ENCODE measurements at regions not wholly inside any gene's neighbourhood (a gene's known extent, or its start where the extent isn't known, plus 50 kb on each side); places are given as distances from the start of the nearest gene placed in this dataset.

DNA sequence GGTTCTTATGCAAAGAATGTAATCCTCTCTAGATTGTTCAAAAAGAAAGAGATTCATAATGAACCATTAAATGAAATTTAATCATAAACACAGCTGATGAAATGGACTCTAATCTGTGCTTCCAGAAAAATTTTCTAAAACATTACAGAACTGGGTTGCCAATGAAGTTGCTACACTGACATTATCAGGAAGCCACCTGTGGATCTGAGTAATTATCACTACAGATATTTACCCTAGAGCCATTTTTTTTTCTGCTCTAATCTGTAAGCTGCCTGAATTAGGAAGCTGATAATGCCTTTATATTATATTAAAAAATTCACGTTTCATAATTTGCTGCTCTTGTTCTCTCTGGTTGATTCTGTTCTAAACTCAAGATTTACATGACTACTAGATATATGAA lies 380.1 kb downstream of the GRIA2 start:
- Histone ChIP-seq H3K4me1 (ENCODE audit: insufficient read depth) (peaks cover 14% of the 10 kb centered on the region; the same call in 1 of the 2 replicates), H3K79me2 (replicated peaks; ENCODE audit: insufficient read depth) (no peaks in the 10 kb centered on the region), H3F3A (replicated peaks; ENCODE audit: low read depth) (no peaks in the 10 kb centered on the region), H3K4me3 (no peak overlapping the region), H3K36me3 (ENCODE audit: insufficient read depth) (no peaks in the 10 kb centered on the region), H3K4me2 (no peak overlapping the region), H3K9me2 (ENCODE audit: insufficient read depth) (peaks cover 4% of the 10 kb centered on the region; the same call in 1 of the 2 replicates), H3K27me3 (ENCODE audit: insufficient read depth) (no peaks in the 10 kb centered on the region), H3K27ac (ENCODE audit: low read depth) (no peak overlapping the region), H4K20me1 (replicated peaks; ENCODE audit: insufficient read depth) (no peaks in the 10 kb centered on the region), H2AFZ (no peak overlapping the region)
- Mint-ChIP-seq H3K4me3 (no peak overlapping the region), H3K27me3 (ENCODE audit: insufficient read depth, low read depth, poor library complexity) (no peaks in the 10 kb centered on the region), H3K9me3 (no peaks in the 10 kb centered on the region), H3K4me1 (peaks cover 2% of the 10 kb centered on the region), H3K27ac (no peak overlapping the region), H3K36me3 (ENCODE audit: low read depth) (no peaks in the 10 kb centered on the region)
- ATAC-seq (no peak), DNase-seq (ENCODE audit: low spot score) (no peak)
- no peak for TF ChIP-seq CREB1 (CRISPR knock-in tag; IDR thresholded peaks at IDR 0.05; ENCODE audit: low read depth)

DNA sequence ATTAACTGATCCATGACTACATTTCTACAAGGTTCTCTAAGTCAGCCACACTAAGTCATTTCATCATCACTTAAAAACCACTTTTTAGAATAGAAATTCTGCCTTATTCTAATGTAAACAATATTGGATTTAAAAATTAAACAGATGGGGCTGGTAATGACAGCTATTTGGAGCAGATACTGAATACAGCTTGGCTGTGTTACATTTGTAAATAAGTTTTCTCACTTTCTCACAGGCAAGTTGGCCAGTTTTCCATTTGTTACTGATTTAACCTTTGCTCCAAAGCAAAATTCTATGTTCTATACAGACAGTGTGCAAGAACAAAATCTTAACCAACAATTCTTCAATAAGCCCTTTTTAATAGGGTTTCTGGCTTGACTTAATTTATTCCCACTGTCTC lies 370.7 kb downstream of the GRIA2 start:
- H3K27ac ChIP-seq (ENCODE audit: low read depth): no peak overlapping the region
- Mint-ChIP-seq H3K4me1 (peaks cover 13% of the 10 kb centered on the region), H3K27ac (no peak overlapping the region), H3K27me3 (ENCODE audit: insufficient read depth, low read depth, poor library complexity) (no peaks in the 10 kb centered on the region), H3K9me3 (no peaks in the 10 kb centered on the region), H3K4me3 (no peak overlapping the region), H3K36me3 (ENCODE audit: low read depth) (no peaks in the 10 kb centered on the region)
- no peak overlapping the region for H3K4me3 ChIP-seq
- no peaks in the 10 kb centered on the region for H3K27me3 ChIP-seq (ENCODE audit: insufficient read depth)
- H3K4me1 ChIP-seq (ENCODE audit: insufficient read depth): no peaks in the 10 kb centered on the region; the same call in none of the 2 replicates
- no peaks in the 10 kb centered on the region for H3K9me2 ChIP-seq (ENCODE audit: insufficient read depth)
- H3K4me2 ChIP-seq: no peak overlapping the region
- no peaks in the 10 kb centered on the region for H3K36me3 ChIP-seq (ENCODE audit: insufficient read depth)
- H3F3A ChIP-seq (replicated peaks; ENCODE audit: low read depth): no peaks in the 10 kb centered on the region
- no peak overlapping the region for H2AFZ ChIP-seq
- no peaks in the 10 kb centered on the region for H4K20me1 ChIP-seq (replicated peaks; ENCODE audit: insufficient read depth)
- H3K79me2 ChIP-seq (replicated peaks; ENCODE audit: insufficient read depth): no peaks in the 10 kb centered on the region
- ATAC-seq (no peak), DNase-seq (ENCODE audit: low spot score) (no peak)
- TF ChIP-seq EZH2 (IDR thresholded peaks at IDR 0.05; ENCODE audit: low read depth, unreplicated experiment) (no peak), POLR2AphosphoS5 (IDR thresholded peaks at IDR 0.05; ENCODE audit: low read depth) (no peak), NANOG (IDR thresholded peaks at IDR 0.05; ENCODE audit: borderline replicate concordance) (no peak), ZNF114 (CRISPR knock-in tag; IDR thresholded peaks at IDR 0.05) (no peak), STAT1 (IDR thresholded peaks at IDR 0.05; ENCODE audit: unreplicated experiment) (no peak), CREB1 (CRISPR knock-in tag; IDR thresholded peaks at IDR 0.05; ENCODE audit: low read depth) (no peak)
- TF ChIP-seq, protein P1, sequence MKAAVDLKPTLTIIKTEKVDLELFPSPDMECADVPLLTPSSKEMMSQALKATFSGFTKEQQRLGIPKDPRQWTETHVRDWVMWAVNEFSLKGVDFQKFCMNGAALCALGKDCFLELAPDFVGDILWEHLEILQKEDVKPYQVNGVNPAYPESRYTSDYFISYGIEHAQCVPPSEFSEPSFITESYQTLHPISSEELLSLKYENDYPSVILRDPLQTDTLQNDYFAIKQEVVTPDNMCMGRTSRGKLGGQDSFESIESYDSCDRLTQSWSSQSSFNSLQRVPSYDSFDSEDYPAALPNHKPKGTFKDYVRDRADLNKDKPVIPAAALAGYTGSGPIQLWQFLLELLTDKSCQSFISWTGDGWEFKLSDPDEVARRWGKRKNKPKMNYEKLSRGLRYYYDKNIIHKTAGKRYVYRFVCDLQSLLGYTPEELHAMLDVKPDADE (IDR thresholded peaks at IDR 0.05): no peak
- TF ChIP-seq, protein P2, sequence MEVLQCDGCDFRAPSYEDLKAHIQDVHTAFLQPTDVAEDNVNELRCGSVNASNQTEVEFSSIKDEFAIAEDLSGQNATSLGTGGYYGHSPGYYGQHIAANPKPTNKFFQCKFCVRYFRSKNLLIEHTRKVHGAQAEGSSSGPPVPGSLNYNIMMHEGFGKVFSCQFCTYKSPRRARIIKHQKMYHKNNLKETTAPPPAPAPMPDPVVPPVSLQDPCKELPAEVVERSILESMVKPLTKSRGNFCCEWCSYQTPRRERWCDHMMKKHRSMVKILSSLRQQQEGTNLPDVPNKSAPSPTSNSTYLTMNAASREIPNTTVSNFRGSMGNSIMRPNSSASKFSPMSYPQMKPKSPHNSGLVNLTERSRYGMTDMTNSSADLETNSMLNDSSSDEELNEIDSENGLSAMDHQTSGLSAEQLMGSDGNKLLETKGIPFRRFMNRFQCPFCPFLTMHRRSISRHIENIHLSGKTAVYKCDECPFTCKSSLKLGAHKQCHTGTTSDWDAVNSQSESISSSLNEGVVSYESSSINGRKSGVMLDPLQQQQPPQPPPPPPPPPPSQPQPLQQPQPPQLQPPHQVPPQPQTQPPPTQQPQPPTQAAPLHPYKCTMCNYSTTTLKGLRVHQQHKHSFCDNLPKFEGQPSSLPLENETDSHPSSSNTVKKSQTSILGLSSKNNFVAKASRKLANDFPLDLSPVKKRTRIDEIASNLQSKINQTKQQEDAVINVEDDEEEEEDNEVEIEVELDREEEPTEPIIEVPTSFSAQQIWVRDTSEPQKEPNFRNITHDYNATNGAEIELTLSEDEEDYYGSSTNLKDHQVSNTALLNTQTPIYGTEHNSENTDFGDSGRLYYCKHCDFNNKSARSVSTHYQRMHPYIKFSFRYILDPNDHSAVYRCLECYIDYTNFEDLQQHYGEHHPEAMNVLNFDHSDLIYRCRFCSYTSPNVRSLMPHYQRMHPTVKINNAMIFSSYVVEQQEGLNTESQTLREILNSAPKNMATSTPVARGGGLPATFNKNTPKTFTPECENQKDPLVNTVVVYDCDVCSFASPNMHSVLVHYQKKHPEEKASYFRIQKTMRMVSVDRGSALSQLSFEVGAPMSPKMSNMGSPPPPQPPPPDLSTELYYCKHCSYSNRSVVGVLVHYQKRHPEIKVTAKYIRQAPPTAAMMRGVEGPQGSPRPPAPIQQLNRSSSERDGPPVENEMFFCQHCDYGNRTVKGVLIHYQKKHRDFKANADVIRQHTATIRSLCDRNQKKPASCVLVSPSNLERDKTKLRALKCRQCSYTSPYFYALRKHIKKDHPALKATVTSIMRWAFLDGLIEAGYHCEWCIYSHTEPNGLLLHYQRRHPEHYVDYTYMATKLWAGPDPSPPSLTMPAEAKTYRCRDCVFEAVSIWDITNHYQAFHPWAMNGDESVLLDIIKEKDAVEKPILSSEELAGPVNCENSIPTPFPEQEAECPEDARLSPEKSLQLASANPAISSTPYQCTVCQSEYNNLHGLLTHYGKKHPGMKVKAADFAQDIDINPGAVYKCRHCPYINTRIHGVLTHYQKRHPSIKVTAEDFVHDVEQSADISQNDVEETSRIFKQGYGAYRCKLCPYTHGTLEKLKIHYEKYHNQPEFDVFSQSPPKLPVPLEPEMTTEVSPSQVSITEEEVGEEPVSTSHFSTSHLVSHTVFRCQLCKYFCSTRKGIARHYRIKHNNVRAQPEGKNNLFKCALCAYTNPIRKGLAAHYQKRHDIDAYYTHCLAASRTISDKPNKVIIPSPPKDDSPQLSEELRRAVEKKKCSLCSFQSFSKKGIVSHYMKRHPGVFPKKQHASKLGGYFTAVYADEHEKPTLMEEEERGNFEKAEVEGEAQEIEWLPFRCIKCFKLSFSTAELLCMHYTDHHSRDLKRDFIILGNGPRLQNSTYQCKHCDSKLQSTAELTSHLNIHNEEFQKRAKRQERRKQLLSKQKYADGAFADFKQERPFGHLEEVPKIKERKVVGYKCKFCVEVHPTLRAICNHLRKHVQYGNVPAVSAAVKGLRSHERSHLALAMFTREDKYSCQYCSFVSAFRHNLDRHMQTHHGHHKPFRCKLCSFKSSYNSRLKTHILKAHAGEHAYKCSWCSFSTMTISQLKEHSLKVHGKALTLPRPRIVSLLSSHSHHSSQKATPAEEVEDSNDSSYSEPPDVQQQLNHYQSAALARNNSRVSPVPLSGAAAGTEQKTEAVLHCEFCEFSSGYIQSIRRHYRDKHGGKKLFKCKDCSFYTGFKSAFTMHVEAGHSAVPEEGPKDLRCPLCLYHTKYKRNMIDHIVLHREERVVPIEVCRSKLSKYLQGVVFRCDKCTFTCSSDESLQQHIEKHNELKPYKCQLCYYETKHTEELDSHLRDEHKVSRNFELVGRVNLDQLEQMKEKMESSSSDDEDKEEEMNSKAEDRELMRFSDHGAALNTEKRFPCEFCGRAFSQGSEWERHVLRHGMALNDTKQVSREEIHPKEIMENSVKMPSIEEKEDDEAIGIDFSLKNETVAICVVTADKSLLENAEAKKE (CRISPR knock-in tag; IDR thresholded peaks at IDR 0.05): no peak
- TF ChIP-seq, protein P3, sequence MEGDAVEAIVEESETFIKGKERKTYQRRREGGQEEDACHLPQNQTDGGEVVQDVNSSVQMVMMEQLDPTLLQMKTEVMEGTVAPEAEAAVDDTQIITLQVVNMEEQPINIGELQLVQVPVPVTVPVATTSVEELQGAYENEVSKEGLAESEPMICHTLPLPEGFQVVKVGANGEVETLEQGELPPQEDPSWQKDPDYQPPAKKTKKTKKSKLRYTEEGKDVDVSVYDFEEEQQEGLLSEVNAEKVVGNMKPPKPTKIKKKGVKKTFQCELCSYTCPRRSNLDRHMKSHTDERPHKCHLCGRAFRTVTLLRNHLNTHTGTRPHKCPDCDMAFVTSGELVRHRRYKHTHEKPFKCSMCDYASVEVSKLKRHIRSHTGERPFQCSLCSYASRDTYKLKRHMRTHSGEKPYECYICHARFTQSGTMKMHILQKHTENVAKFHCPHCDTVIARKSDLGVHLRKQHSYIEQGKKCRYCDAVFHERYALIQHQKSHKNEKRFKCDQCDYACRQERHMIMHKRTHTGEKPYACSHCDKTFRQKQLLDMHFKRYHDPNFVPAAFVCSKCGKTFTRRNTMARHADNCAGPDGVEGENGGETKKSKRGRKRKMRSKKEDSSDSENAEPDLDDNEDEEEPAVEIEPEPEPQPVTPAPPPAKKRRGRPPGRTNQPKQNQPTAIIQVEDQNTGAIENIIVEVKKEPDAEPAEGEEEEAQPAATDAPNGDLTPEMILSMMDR (conservative IDR thresholded peaks at IDR 0.05; ENCODE audit: low read depth in 2 of 2): no peak
- TF ChIP-seq, protein P4, sequence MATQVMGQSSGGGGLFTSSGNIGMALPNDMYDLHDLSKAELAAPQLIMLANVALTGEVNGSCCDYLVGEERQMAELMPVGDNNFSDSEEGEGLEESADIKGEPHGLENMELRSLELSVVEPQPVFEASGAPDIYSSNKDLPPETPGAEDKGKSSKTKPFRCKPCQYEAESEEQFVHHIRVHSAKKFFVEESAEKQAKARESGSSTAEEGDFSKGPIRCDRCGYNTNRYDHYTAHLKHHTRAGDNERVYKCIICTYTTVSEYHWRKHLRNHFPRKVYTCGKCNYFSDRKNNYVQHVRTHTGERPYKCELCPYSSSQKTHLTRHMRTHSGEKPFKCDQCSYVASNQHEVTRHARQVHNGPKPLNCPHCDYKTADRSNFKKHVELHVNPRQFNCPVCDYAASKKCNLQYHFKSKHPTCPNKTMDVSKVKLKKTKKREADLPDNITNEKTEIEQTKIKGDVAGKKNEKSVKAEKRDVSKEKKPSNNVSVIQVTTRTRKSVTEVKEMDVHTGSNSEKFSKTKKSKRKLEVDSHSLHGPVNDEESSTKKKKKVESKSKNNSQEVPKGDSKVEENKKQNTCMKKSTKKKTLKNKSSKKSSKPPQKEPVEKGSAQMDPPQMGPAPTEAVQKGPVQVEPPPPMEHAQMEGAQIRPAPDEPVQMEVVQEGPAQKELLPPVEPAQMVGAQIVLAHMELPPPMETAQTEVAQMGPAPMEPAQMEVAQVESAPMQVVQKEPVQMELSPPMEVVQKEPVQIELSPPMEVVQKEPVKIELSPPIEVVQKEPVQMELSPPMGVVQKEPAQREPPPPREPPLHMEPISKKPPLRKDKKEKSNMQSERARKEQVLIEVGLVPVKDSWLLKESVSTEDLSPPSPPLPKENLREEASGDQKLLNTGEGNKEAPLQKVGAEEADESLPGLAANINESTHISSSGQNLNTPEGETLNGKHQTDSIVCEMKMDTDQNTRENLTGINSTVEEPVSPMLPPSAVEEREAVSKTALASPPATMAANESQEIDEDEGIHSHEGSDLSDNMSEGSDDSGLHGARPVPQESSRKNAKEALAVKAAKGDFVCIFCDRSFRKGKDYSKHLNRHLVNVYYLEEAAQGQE (IDR thresholded peaks at IDR 0.05; ENCODE audit: unreplicated experiment): no peak
